ENCODE measurements at regions not wholly inside any gene's neighbourhood (a gene's known extent, or its start where the extent isn't known, plus 50 kb on each side); places are given as distances from the start of the nearest gene placed in this dataset.
A peak's percentile ranks its signal among the peaks of the same experiment; 100 is the strongest.

DNA sequence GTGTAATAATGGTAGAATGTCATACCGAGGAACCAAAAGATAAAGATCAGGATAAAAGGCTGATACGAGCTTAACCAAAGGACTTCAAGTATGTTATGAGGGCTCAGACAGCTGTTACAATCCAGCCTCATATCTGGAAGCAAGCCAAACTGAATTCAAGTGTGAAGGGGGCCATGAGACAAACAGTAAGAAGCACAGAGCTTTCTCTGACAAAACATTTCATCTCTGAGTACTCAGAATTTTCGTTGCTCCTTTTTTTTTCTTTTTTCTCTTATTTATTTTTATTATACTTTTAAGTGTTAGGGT, 52.9 kb upstream of the CD180 start:
- DNase-seq = peak in 1 of 2 donors; percentile 50
- Histone ChIP-seq H3K36me3 (no peaks in the 10 kb centered on the region), H3K4me3 (no peak overlapping the region), H3K9me3 (no peaks in the 10 kb centered on the region), H3K27me3 (no peaks in the 10 kb centered on the region), H3K4me1 (peaks cover 0 to 39% (median 27%) of the 10 kb centered on the region in 4 donors), H3K27ac (peak overlapping the region in 1 of 5 donors; percentile 39)
- intact Hi-C loops (cut with DNase I; ENCODE audit: low total_unique reads) = no loop called here
- no peak for TF ChIP-seq POLR2A (IDR thresholded peaks at IDR 0.05)
- TF ChIP-seq, protein P1, sequence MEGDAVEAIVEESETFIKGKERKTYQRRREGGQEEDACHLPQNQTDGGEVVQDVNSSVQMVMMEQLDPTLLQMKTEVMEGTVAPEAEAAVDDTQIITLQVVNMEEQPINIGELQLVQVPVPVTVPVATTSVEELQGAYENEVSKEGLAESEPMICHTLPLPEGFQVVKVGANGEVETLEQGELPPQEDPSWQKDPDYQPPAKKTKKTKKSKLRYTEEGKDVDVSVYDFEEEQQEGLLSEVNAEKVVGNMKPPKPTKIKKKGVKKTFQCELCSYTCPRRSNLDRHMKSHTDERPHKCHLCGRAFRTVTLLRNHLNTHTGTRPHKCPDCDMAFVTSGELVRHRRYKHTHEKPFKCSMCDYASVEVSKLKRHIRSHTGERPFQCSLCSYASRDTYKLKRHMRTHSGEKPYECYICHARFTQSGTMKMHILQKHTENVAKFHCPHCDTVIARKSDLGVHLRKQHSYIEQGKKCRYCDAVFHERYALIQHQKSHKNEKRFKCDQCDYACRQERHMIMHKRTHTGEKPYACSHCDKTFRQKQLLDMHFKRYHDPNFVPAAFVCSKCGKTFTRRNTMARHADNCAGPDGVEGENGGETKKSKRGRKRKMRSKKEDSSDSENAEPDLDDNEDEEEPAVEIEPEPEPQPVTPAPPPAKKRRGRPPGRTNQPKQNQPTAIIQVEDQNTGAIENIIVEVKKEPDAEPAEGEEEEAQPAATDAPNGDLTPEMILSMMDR (IDR thresholded peaks at IDR 0.05) = no peak
- no peak for TF ChIP-seq EP300 (IDR thresholded peaks at IDR 0.05)
- TF ChIP-seq POLR2AphosphoS5 (IDR thresholded peaks at IDR 0.05) = no peak
- WGBS, 5 donors = 21 to 38% (median 27%) methylated on average over 3 of the region's 3 CpGs

DNA sequence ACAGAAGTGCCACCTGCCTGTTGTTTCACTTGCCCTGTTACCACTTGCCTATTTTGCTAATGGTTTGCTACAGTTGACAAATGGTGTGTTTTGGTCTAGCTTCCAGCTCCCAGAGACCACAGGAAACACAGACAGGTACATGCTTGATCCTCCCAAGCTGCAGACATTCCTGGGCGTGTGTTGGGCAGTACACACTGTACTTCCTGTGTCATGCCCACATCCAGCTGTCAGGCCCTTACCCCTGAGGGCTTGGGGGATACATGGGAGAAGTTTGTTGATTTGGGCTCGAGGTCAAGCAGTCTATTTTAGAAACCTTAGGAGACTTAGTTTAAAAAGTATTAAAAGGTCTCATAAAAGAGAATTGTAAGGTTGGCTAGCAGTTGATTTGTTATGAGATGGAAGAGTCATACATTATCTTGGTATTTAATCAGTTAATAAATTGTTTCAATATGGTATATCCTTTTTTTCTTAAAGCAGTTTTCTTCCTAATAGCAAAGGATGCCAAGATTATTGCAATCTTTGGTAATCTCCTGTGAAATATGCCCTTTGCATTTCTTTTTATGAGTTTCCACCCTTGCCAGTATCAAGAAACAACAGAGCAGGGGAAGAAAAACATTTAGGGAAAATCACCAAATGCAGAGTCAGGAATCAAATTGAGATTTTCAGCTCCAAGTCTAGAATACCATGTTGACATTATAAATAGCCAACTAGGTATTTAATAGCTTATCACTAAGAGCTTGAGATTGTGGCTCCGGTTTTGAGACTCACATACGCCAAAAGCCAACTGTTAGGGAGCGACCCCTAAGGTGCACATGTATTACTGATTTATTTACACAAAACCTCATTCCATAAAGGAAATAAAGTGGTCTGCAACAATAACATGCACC, 52.3 kb upstream of the CD180 start:
- TF ChIP-seq POLR2A (IDR thresholded peaks at IDR 0.05) = no peak
- no peak for TF ChIP-seq POLR2AphosphoS5 (IDR thresholded peaks at IDR 0.05)
- no peak for TF ChIP-seq EP300 (IDR thresholded peaks at IDR 0.05)
- TF ChIP-seq, protein P1 (IDR thresholded peaks at IDR 0.05) = no peak

DNA sequence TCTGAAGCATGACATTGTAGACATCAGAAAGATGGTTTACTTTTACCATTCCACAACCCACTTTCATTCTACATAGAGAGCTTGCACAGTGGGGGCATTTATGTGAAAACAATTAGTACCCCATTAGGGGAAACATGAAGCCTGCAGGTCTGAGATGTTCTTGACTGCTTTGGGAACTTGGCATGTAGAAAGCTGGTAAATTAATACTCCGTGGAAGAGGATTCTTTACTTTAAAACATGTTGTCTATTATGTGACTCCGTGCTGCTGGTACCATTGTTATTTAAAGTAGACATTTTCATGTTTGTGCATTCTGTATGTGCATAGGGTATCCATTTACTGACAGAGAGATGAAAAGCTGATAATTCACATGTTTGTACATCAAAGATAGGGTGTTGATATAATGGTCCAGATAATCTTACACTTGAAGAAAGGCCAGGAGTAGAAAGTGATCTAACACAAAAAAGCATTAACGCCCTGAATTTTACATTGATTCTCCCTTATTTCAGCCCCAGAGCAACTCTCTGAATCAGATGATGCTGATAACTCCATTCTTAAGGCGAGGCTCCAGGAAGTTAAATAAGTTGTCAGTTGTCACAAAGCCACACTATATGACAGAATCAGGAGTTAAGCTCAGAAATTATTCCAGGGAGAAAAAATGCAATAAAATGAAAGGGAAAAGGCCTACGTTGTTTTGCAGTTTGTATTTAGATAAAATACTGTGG, 50.1 kb upstream of the CD180 start:
- Histone ChIP-seq H3K4me1 (peaks cover 0 to 43% (median 27%) of the 10 kb centered on the region in 4 donors), H3K9me3 (no peaks in the 10 kb centered on the region), H3K36me3 (no peaks in the 10 kb centered on the region), H3K4me3 (no peak overlapping the region), H3K27me3 (no peaks in the 10 kb centered on the region), H3K27ac (peak overlapping the region in 1 of 5 donors; percentile 54)
- intact Hi-C loops (cut with DNase I; ENCODE audit: low total_unique reads) = no loop called here
- no peak for TF ChIP-seq POLR2AphosphoS5 (IDR thresholded peaks at IDR 0.05)
- no peak for TF ChIP-seq POLR2A (IDR thresholded peaks at IDR 0.05)
- TF ChIP-seq EP300 (IDR thresholded peaks at IDR 0.05) = no peak
- TF ChIP-seq, protein P1 (IDR thresholded peaks at IDR 0.05) = no peak
- DNase-seq = no peak
- 41 to 58% (median 50%) methylated on average over 5 of the region's 5 CpGs for WGBS, 5 donors

More for the DNA sequence above, 52.3 kb upstream of the CD180 start:
- WGBS, 5 donors = 31 to 42% (median 32%) methylated on average over 5 of the region's 5 CpGs
- Histone ChIP-seq H3K27ac (peak overlapping the region in 1 of 5 donors; percentile 39), H3K4me1 (peaks cover 0 to 43% (median 27%) of the 10 kb centered on the region in 4 donors), H3K4me3 (no peak overlapping the region), H3K36me3 (no peaks in the 10 kb centered on the region), H3K27me3 (no peaks in the 10 kb centered on the region), H3K9me3 (no peaks in the 10 kb centered on the region)
- no peak for DNase-seq
- intact Hi-C loops (cut with DNase I; ENCODE audit: low total_unique reads) = no loop called here

Small RNA genes in the stretch of these regions (small RNA-seq; reads per million reads assigned to genes)
- gene AC024581.2 = 0 reads per million in 4 donors
- 0 reads per million in 4 donors for gene RNU6-1232P

Measured in stomach (tissue), 8 donors.